ENCODE measurements at regions not wholly inside any gene's neighbourhood (a gene's known extent, or its start where the extent isn't known, plus 50 kb on each side); places are given as distances from the start of the nearest gene placed in this dataset.

GRCh38 chr5:97842687-97843086 lies 659.6 kb upstream of the RIOK2 start:
- no peak for DNase-seq
- Mint-ChIP-seq H3K27me3 (ENCODE audit: low read depth) (no peaks in the 10 kb centered on the region), H3K36me3 (ENCODE audit: insufficient read depth in 2 of 2) (no peaks in the 10 kb centered on the region), H3K4me3 (no peak overlapping the region), H3K9me3 (no peaks in the 10 kb centered on the region), H3K4me1 (ENCODE audit: low read depth) (no peaks in the 10 kb centered on the region), H3K27ac (no peak overlapping the region)
- peak in 1 of 2 donors; percentile 36 for ATAC-seq (replicated peaks in 1 of 2)

GRCh38 chr5:97844797-97845196 lies 661.8 kb upstream of the RIOK2 start:
- Mint-ChIP-seq H3K9me3 (no peaks in the 10 kb centered on the region), H3K36me3 (ENCODE audit: insufficient read depth in 2 of 2) (no peaks in the 10 kb centered on the region), H3K4me3 (no peak overlapping the region), H3K4me1 (ENCODE audit: low read depth) (no peaks in the 10 kb centered on the region), H3K27ac (no peak overlapping the region), H3K27me3 (ENCODE audit: low read depth) (no peaks in the 10 kb centered on the region)
- ATAC-seq (replicated peaks in 1 of 2) = no peak
- DNase-seq = no peak

GRCh38 chr5:97846643-97847042 lies 663.6 kb upstream of the RIOK2 start:
- Mint-ChIP-seq H3K4me1 (ENCODE audit: low read depth) (no peaks in the 10 kb centered on the region), H3K27ac (no peak overlapping the region), H3K9me3 (no peaks in the 10 kb centered on the region), H3K36me3 (ENCODE audit: insufficient read depth in 2 of 2) (no peaks in the 10 kb centered on the region), H3K4me3 (no peak overlapping the region), H3K27me3 (ENCODE audit: low read depth) (no peaks in the 10 kb centered on the region)
- ATAC-seq (replicated peaks in 1 of 2) (no peak), DNase-seq (no peak)

- no peak overlapping the region for H3K4me3 Mint-ChIP-seq
- no peaks in the 10 kb centered on the region for H3K36me3 Mint-ChIP-seq (ENCODE audit: insufficient read depth in 2 of 2)
- no peak overlapping the region for H3K27ac Mint-ChIP-seq
These were observed 665.0 kb upstream of the RIOK2 start for GRCh38 chr5:97847920-97848631.

GRCh38 chr5:97851036-97851435 lies 668.0 kb upstream of the RIOK2 start:
- Mint-ChIP-seq H3K27me3 (ENCODE audit: low read depth) (no peaks in the 10 kb centered on the region), H3K27ac (no peak overlapping the region), H3K36me3 (ENCODE audit: insufficient read depth in 2 of 2) (no peaks in the 10 kb centered on the region), H3K4me3 (no peak overlapping the region), H3K9me3 (no peaks in the 10 kb centered on the region), H3K4me1 (ENCODE audit: low read depth) (no peaks in the 10 kb centered on the region)
- DNase-seq = no peak
- ATAC-seq (replicated peaks in 1 of 2) = no peak

More at GRCh38 chr5:97847920-97848631, 665.0 kb upstream of the RIOK2 start:
- Mint-ChIP-seq H3K4me1 (ENCODE audit: low read depth) (no peaks in the 10 kb centered on the region), H3K27me3 (ENCODE audit: low read depth) (no peaks in the 10 kb centered on the region), H3K9me3 (no peaks in the 10 kb centered on the region)
- ATAC-seq (replicated peaks in 1 of 2) (no peak), DNase-seq (no peak)

GRCh38 chr5:97854871-97855762 lies 672.1 kb upstream of the RIOK2 start:
- no peak overlapping the region for H3K27ac Mint-ChIP-seq

GRCh38 chr5:97874491-97874890 lies 691.4 kb upstream of the RIOK2 start:
- H3K36me3 Mint-ChIP-seq (ENCODE audit: insufficient read depth in 2 of 2) = no peaks in the 10 kb centered on the region
- no peak overlapping the region for H3K27ac Mint-ChIP-seq
- no peaks in the 10 kb centered on the region for H3K27me3 Mint-ChIP-seq (ENCODE audit: low read depth)
- ATAC-seq (replicated peaks in 1 of 2) (no peak), DNase-seq (no peak)
- peaks cover 0 to 2% of the 10 kb centered on the region in 2 donors for H3K9me3 Mint-ChIP-seq
- no peaks in the 10 kb centered on the region for H3K4me1 Mint-ChIP-seq (ENCODE audit: low read depth)
- H3K4me3 Mint-ChIP-seq = no peak overlapping the region

More at GRCh38 chr5:97854871-97855762, 672.1 kb upstream of the RIOK2 start:
- Mint-ChIP-seq H3K4me3 (no peak overlapping the region), H3K36me3 (ENCODE audit: insufficient read depth in 2 of 2) (no peaks in the 10 kb centered on the region), H3K9me3 (peaks cover 6 to 7% of the 10 kb centered on the region in 2 donors), H3K27me3 (ENCODE audit: low read depth) (no peaks in the 10 kb centered on the region), H3K4me1 (ENCODE audit: low read depth) (no peaks in the 10 kb centered on the region)
- DNase-seq = no peak
- no peak for ATAC-seq (replicated peaks in 1 of 2)

- no peaks in the 10 kb centered on the region for H3K9me3 Mint-ChIP-seq
- H3K4me1 Mint-ChIP-seq (ENCODE audit: low read depth) = no peaks in the 10 kb centered on the region
- no peaks in the 10 kb centered on the region for H3K27me3 Mint-ChIP-seq (ENCODE audit: low read depth)
- no peak overlapping the region for H3K27ac Mint-ChIP-seq
- DNase-seq = no peak
- ATAC-seq (replicated peaks in 1 of 2) = no peak
- no peaks in the 10 kb centered on the region for H3K36me3 Mint-ChIP-seq (ENCODE audit: insufficient read depth in 2 of 2)
- H3K4me3 Mint-ChIP-seq = no peak overlapping the region
These were observed 693.2 kb upstream of the RIOK2 start for GRCh38 chr5:97876272-97876671.

- Mint-ChIP-seq H3K36me3 (ENCODE audit: insufficient read depth in 2 of 2) (no peaks in the 10 kb centered on the region), H3K4me1 (ENCODE audit: low read depth) (no peaks in the 10 kb centered on the region), H3K27ac (no peak overlapping the region), H3K4me3 (no peak overlapping the region), H3K9me3 (no peaks in the 10 kb centered on the region), H3K27me3 (ENCODE audit: low read depth) (no peaks in the 10 kb centered on the region)
- ATAC-seq (replicated peaks in 1 of 2) (no peak), DNase-seq (no peak)
These were observed 694.5 kb upstream of the RIOK2 start for GRCh38 chr5:97877588-97877987.

- Mint-ChIP-seq H3K4me3 (no peak overlapping the region), H3K9me3 (peaks cover 2% of the 10 kb centered on the region in 2 donors), H3K27me3 (ENCODE audit: low read depth) (no peaks in the 10 kb centered on the region), H3K4me1 (ENCODE audit: low read depth) (no peaks in the 10 kb centered on the region), H3K36me3 (ENCODE audit: insufficient read depth in 2 of 2) (no peaks in the 10 kb centered on the region), H3K27ac (no peak overlapping the region)
- peak in 1 of 2 donors; percentile 45 for ATAC-seq (replicated peaks in 1 of 2)
- DNase-seq = no peak
These were observed 705.4 kb upstream of the RIOK2 start for GRCh38 chr5:97888439-97888838.

- no peak for ATAC-seq (replicated peaks in 1 of 2)
- Mint-ChIP-seq H3K4me1 (ENCODE audit: low read depth) (no peaks in the 10 kb centered on the region), H3K9me3 (peaks cover 2 to 5% of the 10 kb centered on the region in 2 donors), H3K36me3 (ENCODE audit: insufficient read depth in 2 of 2) (no peaks in the 10 kb centered on the region), H3K4me3 (no peak overlapping the region), H3K27me3 (ENCODE audit: low read depth) (no peaks in the 10 kb centered on the region), H3K27ac (no peak overlapping the region)
- no peak for DNase-seq
These were observed 708.9 kb upstream of the RIOK2 start for GRCh38 chr5:97891971-97892370.

GRCh38 chr5:97903742-97904141 lies 720.7 kb upstream of the RIOK2 start:
- peaks cover 5 to 8% of the 10 kb centered on the region in 2 donors for H3K9me3 Mint-ChIP-seq
- no peaks in the 10 kb centered on the region for H3K36me3 Mint-ChIP-seq (ENCODE audit: insufficient read depth in 2 of 2)
- no peak overlapping the region for H3K4me3 Mint-ChIP-seq
- DNase-seq (no peak), ATAC-seq (replicated peaks in 1 of 2) (no peak)
- H3K4me1 Mint-ChIP-seq (ENCODE audit: low read depth) = no peaks in the 10 kb centered on the region
- no peak overlapping the region for H3K27ac Mint-ChIP-seq
- no peaks in the 10 kb centered on the region for H3K27me3 Mint-ChIP-seq (ENCODE audit: low read depth)

GRCh38 chr5:97906135-97906534 lies 723.1 kb upstream of the RIOK2 start:
- H3K4me3 Mint-ChIP-seq = no peak overlapping the region
- DNase-seq (no peak), ATAC-seq (replicated peaks in 1 of 2) (no peak)
- H3K9me3 Mint-ChIP-seq = peaks cover 3% of the 10 kb centered on the region in 2 donors
- H3K4me1 Mint-ChIP-seq (ENCODE audit: low read depth) = no peaks in the 10 kb centered on the region
- H3K36me3 Mint-ChIP-seq (ENCODE audit: insufficient read depth in 2 of 2) = no peaks in the 10 kb centered on the region
- no peaks in the 10 kb centered on the region for H3K27me3 Mint-ChIP-seq (ENCODE audit: low read depth)
- no peak overlapping the region for H3K27ac Mint-ChIP-seq
